NB4 (cell line): ENCODE measurements at regions not wholly inside any gene's neighbourhood (a gene's known extent, or its start where the extent isn't known, plus 50 kb on each side); places are given as distances from the start of the nearest gene placed in this dataset.
"Not testable (repeated sequence)": the region's sequence is repeated elsewhere in the genome, so short reads cannot be mapped to it uniquely, and the experiment has no call there.

Source experiments
- DNase-seq: peaks from one replicate; pipeline ENCODE4 v3.0.0; 2010; ENCODE audit warnings: low read depth
- H3K4me3 ChIP-seq: one replicate; pipeline ENCODE4 v1.5.1; 2011; ENCODE audit warnings: mild to moderate bottlenecking, low read depth, low read length, moderate library complexity
- CTCF ChIP-seq: IDR thresholded peaks from one replicate; pipeline ENCODE4 v1.5.1; 2012; ENCODE audit warnings: low read depth, low read length
- MAX ChIP-seq: IDR thresholded peaks from 2 replicates; pipeline ENCODE4 v1.6.1; 2011; ENCODE audit warnings: low read depth, low read length
- MYC ChIP-seq: IDR thresholded peaks from 2 replicates; pipeline ENCODE4 v1.6.1; 2011; ENCODE audit warnings: low read depth, low read length
- POLR2A ChIP-seq: IDR thresholded peaks from 2 replicates; pipeline ENCODE4 v1.6.1; 2011; ENCODE audit warnings: mild to moderate bottlenecking; ENCODE audit not compliant: insufficient read length; ENCODE audit errors: extremely low read depth

- no peak for DNase-seq
- H3K4me3 ChIP-seq = no peak overlapping the region
- TF ChIP-seq CTCF (no peak), MAX (no peak), POLR2A (no peak), MYC (no peak)
These were observed 373.3 kb downstream of the IPMK start for GRCh38 chr10:57894361-57894760.

GRCh38 chr10:57891201-57892006, 376.3 kb downstream of the IPMK start:
- no peak overlapping the region for H3K4me3 ChIP-seq
- TF ChIP-seq POLR2A = no peak
- TF ChIP-seq CTCF = no peak
- TF ChIP-seq MYC = no peak
- TF ChIP-seq MAX = no peak

GRCh38 chr10:57890691-57891090, 377.0 kb downstream of the IPMK start:
- H3K4me3 ChIP-seq = no peak overlapping the region
- TF ChIP-seq CTCF (no peak), MAX (no peak), MYC (no peak), POLR2A (no peak)
- no peak for DNase-seq

More at GRCh38 chr10:57891201-57892006, 376.3 kb downstream of the IPMK start:
- no peak for DNase-seq

GRCh38 chr10:57885618-57885968, 382.1 kb downstream of the IPMK start:
- not testable (repeated sequence) for H3K4me3 ChIP-seq, DNase-seq

- DNase-seq = no peak
- TF ChIP-seq CTCF = no peak
- no peak for TF ChIP-seq MAX
- TF ChIP-seq POLR2A = no peak
- TF ChIP-seq MYC = no peak
- H3K4me3 ChIP-seq = no peak overlapping the region
These were observed 382.6 kb downstream of the IPMK start for GRCh38 chr10:57884965-57885617.

- TF ChIP-seq CTCF (no peak), MYC (no peak), MAX (no peak), POLR2A (no peak)
These were observed 383.3 kb downstream of the IPMK start for GRCh38 chr10:57884407-57884806.

More at GRCh38 chr10:57884407-57884806, 383.3 kb downstream of the IPMK start:
- no peak for DNase-seq
- no peak overlapping the region for H3K4me3 ChIP-seq
